GM12878 (cell line): ENCODE measurements at regions not wholly inside any gene's neighbourhood (a gene's known extent, or its start where the extent isn't known, plus 50 kb on each side); places are given as distances from the start of the nearest gene placed in this dataset.

Experiments used
- ATAC-seq: fragments of 200-7000 bp; cut with Tn5 transposase; 3 replicates; pipeline ENCODE4 v1.9.1; 2020; ENCODE audit warnings: mild to moderate bottlenecking, moderate library complexity
- BruUV-seq: library from RNA; stranded (reverse); fragments of 400-500 nt; replicated peaks from 2 replicates; lab custom pipeline; 2021; lab: Mats Ljungman, UMichigan
- CTCF ChIA-PET: fragments of 300-600 bp; sonication (Branson Sonifier 250); formaldehyde crosslinking; extraction: SDS; loops from one replicate; lab custom pipeline; 2021; ENCODE audit warnings: inconsistent platforms; lab: Yijun Ruan, JAX
- POLR2A ChIA-PET: fragments of 350-600 bp; formaldehyde crosslinking; extraction: SDS; loops from one replicate; lab custom pipeline; 2021; ENCODE audit warnings: inconsistent platforms; lab: Charles Lee
- RAD21 ChIA-PET: fragments of 300-600 bp; sonication (Branson Sonifier 250); formaldehyde crosslinking; loops from one replicate; lab custom pipeline; 2023; ENCODE audit warnings: antibody characterized with exemption; ENCODE audit not compliant: unreplicated experiment; lab: Charles Lee
- SMC1A ChIA-PET: fragments of 300-600 bp; sonication (Branson Sonifier 250); formaldehyde crosslinking; loops from one replicate; lab custom pipeline; 2023; ENCODE audit not compliant: unreplicated experiment, uncharacterized antibody; lab: Charles Lee
- DNase-seq: peaks from one replicate; pipeline ENCODE4 v3.0.0-alpha.2; 2011; ENCODE audit warnings: low read depth, low spot score
- FAIRE-seq: peaks from 3 replicates; lab custom pipeline; 2011; peaks lifted over from hg19 to GRCh38; lab: Jason Lieb, UNC
- H2AFZ ChIP-seq: 2 replicates; pipeline ENCODE4 v1.6.0; 2011; ENCODE audit warnings: low read depth, low read length, control low read depth; ENCODE audit not compliant: control insufficient read depth
- H3K27ac ChIP-seq: 2 replicates; pipeline ENCODE4 v1.5.1; 2011; ENCODE audit warnings: control low read depth; ENCODE audit not compliant: control insufficient read depth, insufficient read depth
- H3K27me3 ChIP-seq, 2 experiments: replicated peaks in 1 of 2; 2 replicates each; pipeline versions ENCODE4 v1.6.0 to v1.6.1; 2011; ENCODE audit warnings: low read length in 1 of 2; ENCODE audit not compliant: control insufficient read depth in 2 of 2, insufficient read depth in 2 of 2
- H3K36me3 ChIP-seq, 2 experiments: 2 replicates each; pipeline ENCODE4 v1.5.1; 2011; ENCODE audit warnings: low read length in 1 of 2; ENCODE audit not compliant: control insufficient read depth in 2 of 2, insufficient read depth in 2 of 2
- H3K4me1 ChIP-seq: 2 replicates; pipeline ENCODE4 v1.6.1; 2011; ENCODE audit warnings: mild to moderate bottlenecking, low read length, moderate library complexity, mixed read lengths; ENCODE audit not compliant: control insufficient read depth, insufficient read depth
- H3K4me2 ChIP-seq: 2 replicates; pipeline ENCODE4 v1.6.0; 2011; ENCODE audit warnings: control low read depth; ENCODE audit not compliant: control insufficient read depth, insufficient read depth
- H3K4me3 ChIP-seq: fragments of 200-600 bp; sonication (generic); 2 replicates; pipeline ENCODE4 v1.5.1; 2016
- H3K79me2 ChIP-seq: 2 replicates; pipeline ENCODE4 v1.6.0; 2011; ENCODE audit warnings: low read length; ENCODE audit not compliant: control insufficient read depth, insufficient read depth
- H3K9ac ChIP-seq: 2 replicates; pipeline ENCODE4 v1.8.0; 2011; ENCODE audit warnings: low read length, control low read depth, mixed read lengths; ENCODE audit not compliant: control insufficient read depth, insufficient read depth
- H3K9me3 ChIP-seq: replicated peaks from 3 replicates; pipeline ENCODE4 v1.5.1; 2011; ENCODE audit warnings: mild to moderate bottlenecking, low read length; ENCODE audit not compliant: control insufficient read depth, insufficient read depth
- H4K20me1 ChIP-seq: 2 replicates; pipeline ENCODE4 v1.6.0; 2011; ENCODE audit not compliant: control insufficient read depth, insufficient read depth
- CEBPZ ChIP-seq: fragments of 150-350 bp; IDR thresholded peaks from 2 replicates; pipeline ENCODE4 v1.6.1; 2016; ENCODE audit warnings: low read depth, low read length
- ETV6 ChIP-seq, 2 experiments: fragments of 450-650 bp in 1 of 2; IDR thresholded peaks in 1 of 2; conservative IDR thresholded peaks in 1 of 2; 2 replicates each; pipeline ENCODE4 v1.6.1; 2014; ENCODE audit warnings: antibody characterized with exemption in 1 of 2, borderline replicate concordance in 1 of 2, low read depth in 1 of 2, mild to moderate bottlenecking in 1 of 2, moderate library complexity in 1 of 2
- IKZF2 ChIP-seq, 2 experiments: fragments of 450-650 bp; IDR thresholded peaks; 2 replicates each; pipeline ENCODE4 v1.6.1; 2017; ENCODE audit warnings: mild to moderate bottlenecking in 2 of 2, moderate library complexity in 2 of 2
- PAX8 ChIP-seq: fragments of 450-650 bp; IDR thresholded peaks from 2 replicates; pipeline ENCODE4 v1.6.1; 2017; ENCODE audit warnings: mild to moderate bottlenecking, moderate library complexity
- RELB ChIP-seq: fragments of 450-650 bp; IDR thresholded peaks from 2 replicates; pipeline ENCODE4 v1.6.1; 2017; ENCODE audit warnings: low read depth, mild to moderate bottlenecking, moderate library complexity
- WGBS: methylation state at CpG from one replicate; pipeline ENCODE4 v1.1.6; 2016; ENCODE audit warnings: low lambda C conversion rate; ENCODE audit not compliant: insufficient replicate concordance, insufficient coverage; ENCODE audit errors: missing lambda C conversion rate; 5-methylcytosine and 5-hydroxymethylcytosine counted together
- in situ Hi-C: fragments of 300-500 bp; cut with MboI; formaldehyde crosslinking; loops from 9 replicates; pipeline ENCODE4 v1.14.3; 2018; ENCODE audit warnings: mixed read lengths
- intact Hi-C: fragments of 100-400 bp; cut with micrococcal nuclease; formaldehyde crosslinking; loops from one replicate; pipeline ENCODE4 v1.14.2; 2022; ENCODE audit not compliant: unreplicated experiment

- H3K4me1 ChIP-seq: no peaks in the 10 kb centered on the region
- RAD21 ChIA-PET: no interaction called here
- TF ChIP-seq IKZF2 (IDR thresholded peaks at IDR 0.05) (no peak), RELB (no peak), ETV6 (conservative IDR thresholded peaks at IDR 0.05 in 1 of 2, IDR thresholded peaks at IDR 0.05 in 1 of 2; ENCODE audit: borderline replicate concordance in 1 of 2, low read depth in 1 of 2) (no peak), PAX8 (no peak), CEBPZ (no peak)
These were observed 103.6 kb downstream of the TMX3 start for GRCh38 chr18:68611311-68611710.

More at GRCh38 chr18:68611311-68611710, 103.6 kb downstream of the TMX3 start:
- WGBS: 30% methylated on average over 4 of the region's 4 CpGs
- POLR2A ChIA-PET: no interaction called here
- no peak overlapping the region for H3K4me3 ChIP-seq
- CTCF ChIA-PET: no interaction called here
- no peaks in the 10 kb centered on the region for H4K20me1 ChIP-seq
- no peaks in the 10 kb centered on the region for H3K27me3 ChIP-seq
- no peak for DNase-seq
- in situ Hi-C loops: no loop called here
- no peak overlapping the region for H3K4me2 ChIP-seq
- no peak overlapping the region for H3K27ac ChIP-seq
- H2AFZ ChIP-seq: no peak overlapping the region
- H3K79me2 ChIP-seq: no peaks in the 10 kb centered on the region
- BruUV-seq: no TSS peak
- intact Hi-C loops: no loop called here
- no peak for FAIRE-seq
- no peak overlapping the region for H3K9ac ChIP-seq
- H3K36me3 ChIP-seq: no peaks in the 10 kb centered on the region
- no peak for ATAC-seq
- SMC1A ChIA-PET: no interaction called here
- H3K9me3 ChIP-seq: no peaks in the 10 kb centered on the region
